Heart right ventricle (tissue), 16 donors: ENCODE measurements at regions not wholly inside any gene's neighbourhood (a gene's known extent, or its start where the extent isn't known, plus 50 kb on each side); places are given as distances from the start of the nearest gene placed in this dataset.
A peak's percentile ranks its signal among the peaks of the same experiment; 100 is the strongest.

Source experiments
- ATAC-seq, 8 donors: fragments of 200-7000 bp; cut with Tn5 transposase; one replicate each; pipeline ENCODE4 v1.9.1; 2020; ENCODE audit warnings: mild to moderate bottlenecking in 8 of 8, moderate library complexity in 8 of 8, moderate number of reproducible peaks in 1 of 8
- DNase-seq, 2 donors: peaks; one replicate each; pipeline ENCODE4 v3.0.0-alpha.2; 2020
- H3K27ac ChIP-seq, 10 donors: fragments of 200-600 bp; sonication (generic) in 2 of 10; one replicate each; pipeline versions ENCODE4 v1.5.0 to v1.8.0; 2020 to 2022; ENCODE audit warnings: mild to moderate bottlenecking in 3 of 10
- H3K27me3 ChIP-seq, 7 donors: fragments of 200-600 bp; one replicate each; pipeline ENCODE4 v1.8.0; 2021 to 2022; ENCODE audit warnings: mild to moderate bottlenecking in 2 of 7
- H3K36me3 ChIP-seq, 9 donors: fragments of 200-600 bp; sonication (generic) in 1 of 9; one replicate each; pipeline versions ENCODE4 v1.5.0 to v1.8.0; 2020 to 2022; ENCODE audit warnings: mild to moderate bottlenecking in 2 of 9
- H3K4me1 ChIP-seq, 9 donors: fragments of 200-600 bp; sonication (generic) in 1 of 9; one replicate each; pipeline versions ENCODE4 v1.5.0 to v1.8.0; 2020 to 2022; ENCODE audit warnings: mild to moderate bottlenecking in 4 of 9
- H3K4me3 ChIP-seq, 10 donors: fragments of 200-600 bp; sonication (generic) in 2 of 10; one replicate each; pipeline versions ENCODE4 v1.5.0 to v1.8.0; 2020 to 2022; ENCODE audit warnings: mild to moderate bottlenecking in 7 of 10, moderate library complexity in 2 of 10
- H3K9me3 ChIP-seq, 11 donors: fragments of 200-600 bp in 10 of 11; sonication (generic) in 2 of 11; one replicate each; pipeline versions ENCODE4 v1.5.0 to v1.8.0; 2013 to 2022; ENCODE audit warnings: mild to moderate bottlenecking in 2 of 11, control low read depth in 1 of 11, moderate library complexity in 1 of 11
- WGBS, 2 donors: extraction: QIAGEN DNeasy Blood & Tissue Kit; methylation state at CpG; one replicate each; pipeline ENCODE4 v1.1.7; 2013; ENCODE audit warnings: inconsistent platforms in 1 of 2; 5-methylcytosine and 5-hydroxymethylcytosine counted together
- intact Hi-C, 10 donors: fragments of 100-400 bp; cut with DNase I; formaldehyde crosslinking; loops; one replicate each; pipeline versions ENCODE4 v1.11.1 to v1.14.2; 2022
- TF ChIP-seq, protein P1 (sequence below), 9 donors: fragments of 200-600 bp; sonication (generic) in 2 of 9; IDR thresholded peaks; one replicate each; pipeline versions ENCODE4 v1.5.0 to v1.8.0; 2021 to 2022; ENCODE audit warnings: antibody characterized with exemption in 9 of 9, mild to moderate bottlenecking in 5 of 9, moderate library complexity in 1 of 9
- donor health status: Arrhythmogenic right ventricular cardiomyopathy.
- donor health status: ischemic (EF 13 %, LVEDD 7.1; RV severe dilation, severe dysfunction).
- donor health status: healthy with polysubstance abuse.
- donor health status: DM: no; HTN: yes; CAD: no.
- donor health status: DM: no; HTN: no; CAD: no.
- donor health status: ischemic (EF 25% LVEDD 6.9; RV normal size, moderate dysfunction).
- donor health status: ischemic (EF 25% LVEDD 5.7; RV mildly dilated, moderate dysfunction).
- donor health status: healthy.
- donor health status: DM: yes; HTN: yes; CAD: no.
- donor health status: Ischemic cardiomyopathy.
- donor health status: ischemic (EF 35%, LVEDD 5.7; RV mildly dilated, moderate dysfunction).
- donor health status: nonischemic (EF 11% LVEDD 7.7; RV severe dilation, severe dysfunction).
- donor health status: DM: yes; HTN: yes; CAD: no.
- donor health status: PGD.
- donor health status: ischemic (EF 29% LVEDD 5.4; RV normal size, mild dysfunction).
- donor health status: nonischemic (EF 23%, LVEDD 6.1; RV moderate dilation, normal function).

- ATAC-seq (peak; percentile 39 to 87 (median 74)), DNase-seq (peak in 1 of 2 donors; percentile 55)
- Histone ChIP-seq H3K4me3 (peak overlapping the region; percentile 18 to 57 (median 49)), H3K27ac (peak overlapping the region; percentile 55 to 93 (median 88)), H3K27me3 (no peaks in the 10 kb centered on the region), H3K36me3 (peaks cover 0 to 46% (median 0%) of the 10 kb centered on the region in 9 donors), H3K4me1 (peaks cover 0 to 50% (median 27%) of the 10 kb centered on the region in 9 donors), H3K9me3 (peaks cover 0 to 28% (median 0%) of the 10 kb centered on the region in 11 donors)
- intact Hi-C loops, result loop anchor here in 6 of 10 donors (1.0 to 10.0 kb wide), 5 partner anchors 40 to 58 kb away; no protein-coding TSS in a partner anchor
- TF ChIP-seq, protein P1, sequence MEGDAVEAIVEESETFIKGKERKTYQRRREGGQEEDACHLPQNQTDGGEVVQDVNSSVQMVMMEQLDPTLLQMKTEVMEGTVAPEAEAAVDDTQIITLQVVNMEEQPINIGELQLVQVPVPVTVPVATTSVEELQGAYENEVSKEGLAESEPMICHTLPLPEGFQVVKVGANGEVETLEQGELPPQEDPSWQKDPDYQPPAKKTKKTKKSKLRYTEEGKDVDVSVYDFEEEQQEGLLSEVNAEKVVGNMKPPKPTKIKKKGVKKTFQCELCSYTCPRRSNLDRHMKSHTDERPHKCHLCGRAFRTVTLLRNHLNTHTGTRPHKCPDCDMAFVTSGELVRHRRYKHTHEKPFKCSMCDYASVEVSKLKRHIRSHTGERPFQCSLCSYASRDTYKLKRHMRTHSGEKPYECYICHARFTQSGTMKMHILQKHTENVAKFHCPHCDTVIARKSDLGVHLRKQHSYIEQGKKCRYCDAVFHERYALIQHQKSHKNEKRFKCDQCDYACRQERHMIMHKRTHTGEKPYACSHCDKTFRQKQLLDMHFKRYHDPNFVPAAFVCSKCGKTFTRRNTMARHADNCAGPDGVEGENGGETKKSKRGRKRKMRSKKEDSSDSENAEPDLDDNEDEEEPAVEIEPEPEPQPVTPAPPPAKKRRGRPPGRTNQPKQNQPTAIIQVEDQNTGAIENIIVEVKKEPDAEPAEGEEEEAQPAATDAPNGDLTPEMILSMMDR (IDR thresholded peaks at IDR 0.05), result no peak
- 16 to 18% methylated on average over 3 of the region's 3 CpGs for WGBS, 2 donors
Observed at GRCh38 chr6:25136854-25137253, 142.3 kb upstream of the CARMIL1 start.

DNA sequence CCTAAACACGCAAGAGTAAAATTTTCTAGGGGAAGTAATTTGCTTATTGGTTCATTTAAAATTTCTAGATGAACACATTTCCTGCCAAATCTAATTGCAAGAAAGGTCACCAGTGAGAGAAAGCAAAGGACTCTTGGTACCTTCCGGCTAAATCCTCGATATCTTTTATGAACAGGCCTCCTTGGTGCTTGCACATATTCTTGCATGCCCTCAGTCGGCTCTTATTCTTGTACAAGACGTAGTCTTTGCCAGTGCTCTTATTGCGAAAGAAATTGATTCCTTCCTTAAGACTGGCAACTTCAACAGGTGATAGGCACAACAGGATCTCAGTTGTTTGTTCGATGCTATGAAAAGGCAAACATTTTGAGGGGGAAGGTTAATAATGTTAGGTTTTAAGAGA lies 141.7 kb upstream of the CARMIL1 start:
- Histone ChIP-seq H3K4me1 (peaks cover 0 to 44% (median 27%) of the 10 kb centered on the region in 9 donors), H3K4me3 (peak overlapping the region; percentile 31 to 57 (median 49)), H3K27me3 (no peaks in the 10 kb centered on the region), H3K9me3 (peaks cover 0 to 27% (median 0%) of the 10 kb centered on the region in 11 donors), H3K27ac (peak overlapping the region; percentile 73 to 93 (median 88)), H3K36me3 (peaks cover 0 to 41% (median 0%) of the 10 kb centered on the region in 9 donors)
- peak in 5 of 8 donors; percentile 18 to 39 (median 25) for ATAC-seq
- WGBS, 2 donors, result 46 to 65% methylated on average over 7 of the region's 7 CpGs
- intact Hi-C loops, result loop anchor here in 6 of 10 donors (5.0 to 10.0 kb wide), 4 partner anchors 40 to 57 kb away; no protein-coding TSS in a partner anchor
- no peak for DNase-seq
- TF ChIP-seq, protein P1 (IDR thresholded peaks at IDR 0.05), result no peak

DNA sequence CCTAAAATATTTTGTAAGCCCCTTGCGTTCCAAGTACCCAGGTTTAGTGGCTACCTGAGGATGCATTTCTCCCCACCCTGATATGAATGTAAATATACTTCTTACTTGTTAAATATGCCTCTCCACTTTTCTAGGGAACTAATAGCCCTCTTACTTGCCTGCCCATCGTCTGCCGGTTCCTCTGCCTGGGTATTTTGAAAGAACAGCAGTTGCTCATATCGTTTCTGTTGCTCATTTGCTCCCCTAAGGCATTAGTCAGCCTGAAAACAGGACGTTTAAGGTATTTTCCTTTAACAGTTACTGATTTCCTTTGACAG lies 141.3 kb upstream of the CARMIL1 start:
- ATAC-seq (peak in 2 of 8 donors; percentile 9 to 34), DNase-seq (no peak)
- WGBS, 2 donors, result 38 to 55% methylated on average over 5 of the region's 5 CpGs
- Histone ChIP-seq H3K4me1 (peaks cover 0 to 40% (median 26%) of the 10 kb centered on the region in 9 donors), H3K36me3 (peaks cover 0 to 37% (median 0%) of the 10 kb centered on the region in 9 donors), H3K27ac (peak overlapping the region; percentile 73 to 93 (median 88)), H3K9me3 (peaks cover 0 to 23% (median 0%) of the 10 kb centered on the region in 11 donors), H3K4me3 (peak overlapping the region; percentile 31 to 57 (median 49)), H3K27me3 (no peaks in the 10 kb centered on the region)
- intact Hi-C loops, result loop anchor here in 6 of 10 donors (5.0 to 10.0 kb wide), 4 partner anchors 39 to 57 kb away; no protein-coding TSS in a partner anchor
- TF ChIP-seq, protein P1 (IDR thresholded peaks at IDR 0.05), result no peak

DNA sequence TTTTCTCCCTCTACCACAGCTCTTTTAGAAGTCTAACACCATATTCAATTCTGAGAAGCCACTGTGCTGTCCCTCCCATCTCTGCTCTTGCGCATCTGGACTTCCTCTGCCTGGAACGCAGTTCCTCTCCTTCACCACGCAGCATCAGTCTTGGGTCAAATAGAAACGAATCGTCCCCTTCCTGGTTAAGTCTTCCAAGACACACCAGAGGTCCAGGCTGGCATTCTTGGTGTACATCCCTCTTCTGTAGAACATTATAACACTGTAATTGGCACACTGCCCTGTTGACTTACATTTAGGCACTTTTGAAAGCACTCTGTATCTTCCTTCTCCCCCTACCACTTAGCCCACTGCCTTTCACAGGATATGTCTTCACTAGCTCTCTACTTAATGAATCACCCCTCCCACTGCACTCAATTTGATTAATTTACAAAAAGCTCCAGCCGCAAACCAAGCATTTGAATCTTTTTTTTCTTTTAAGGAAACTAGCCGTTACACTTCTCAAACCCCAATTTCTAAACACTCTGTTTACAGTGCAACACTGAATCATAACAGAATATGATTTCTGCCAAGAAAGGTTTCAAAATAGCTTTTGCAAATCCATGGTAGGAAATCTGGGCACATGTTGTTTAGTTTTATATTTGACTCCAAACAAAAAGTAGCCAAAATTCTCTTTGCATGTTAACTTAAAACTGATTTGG lies 140.8 kb upstream of the CARMIL1 start:
- DNase-seq (peak; percentile 29 to 76), ATAC-seq (peak; percentile 80 to 93 (median 92))
- Histone ChIP-seq H3K9me3 (peaks cover 0 to 17% (median 0%) of the 10 kb centered on the region in 11 donors), H3K4me1 (peaks cover 0 to 35% (median 21%) of the 10 kb centered on the region in 9 donors), H3K27ac (peak overlapping the region; percentile 73 to 93 (median 88)), H3K27me3 (no peaks in the 10 kb centered on the region), H3K36me3 (peaks cover 0 to 32% (median 0%) of the 10 kb centered on the region in 9 donors), H3K4me3 (peak overlapping the region; percentile 31 to 57 (median 49))
- intact Hi-C loops, result loop anchor here in 6 of 10 donors (5.0 to 10.0 kb wide), 4 partner anchors 39 to 56 kb away; no protein-coding TSS in a partner anchor
- TF ChIP-seq, protein P1 (IDR thresholded peaks at IDR 0.05), result peak in 5 of 9 donors; percentile 15 to 40 (median 25)
- WGBS, 2 donors, result 31 to 41% methylated on average over 7 of the region's 7 CpGs
